ENCODE measurements at regions not wholly inside any gene's neighbourhood (a gene's known extent, or its start where the extent isn't known, plus 50 kb on each side); places are given as distances from the start of the nearest gene placed in this dataset.

- 93% methylated on average over 16 of the region's 16 CpGs for WGBS
- peaks cover 12% of the 10 kb centered on the region for H3K4me1 ChIP-seq (ENCODE audit: insufficient read depth, low read length)
- no peaks in the 10 kb centered on the region for H3K27me3 ChIP-seq (ENCODE audit: insufficient read depth, low read length)
- no peaks in the 10 kb centered on the region for H3K36me3 ChIP-seq (ENCODE audit: insufficient read depth, low read length)
- no peak overlapping the region for H3K9ac ChIP-seq (ENCODE audit: low read depth, low read length)
- H3K27ac ChIP-seq (ENCODE audit: low read depth, low read length): no peak overlapping the region
- H3K4me3 ChIP-seq (ENCODE audit: low read length): no peak overlapping the region
- no peaks in the 10 kb centered on the region for H3K9me3 ChIP-seq (ENCODE audit: insufficient read depth, low read depth, low read length)
These were observed 88.0 kb upstream of the F3 start for GRCh38 chr1:94629259-94630181.

- WGBS: 89% methylated on average over 6 of the region's 6 CpGs
- no peak overlapping the region for H3K9ac ChIP-seq (ENCODE audit: low read depth, low read length)
- no peak overlapping the region for H3K27ac ChIP-seq (ENCODE audit: low read depth, low read length)
- no peaks in the 10 kb centered on the region for H3K27me3 ChIP-seq (ENCODE audit: insufficient read depth, low read length)
- no peak overlapping the region for H3K4me3 ChIP-seq (ENCODE audit: low read length)
- no peaks in the 10 kb centered on the region for H3K36me3 ChIP-seq (ENCODE audit: insufficient read depth, low read length)
- H3K4me1 ChIP-seq (ENCODE audit: insufficient read depth, low read length): peaks cover 23% of the 10 kb centered on the region
- no peaks in the 10 kb centered on the region for H3K9me3 ChIP-seq (ENCODE audit: insufficient read depth, low read depth, low read length)
These were observed 86.9 kb upstream of the F3 start for GRCh38 chr1:94628499-94628843.

- WGBS: 92% methylated on average over 10 of the region's 10 CpGs
- H3K4me1 ChIP-seq (ENCODE audit: insufficient read depth, low read length): peaks cover 28% of the 10 kb centered on the region
- no peaks in the 10 kb centered on the region for H3K36me3 ChIP-seq (ENCODE audit: insufficient read depth, low read length)
- no peaks in the 10 kb centered on the region for H3K9me3 ChIP-seq (ENCODE audit: insufficient read depth, low read depth, low read length)
- H3K9ac ChIP-seq (ENCODE audit: low read depth, low read length): no peak overlapping the region
- H3K27me3 ChIP-seq (ENCODE audit: insufficient read depth, low read length): no peaks in the 10 kb centered on the region; the same call in 1 of the 2 replicates
- no peak overlapping the region for H3K27ac ChIP-seq (ENCODE audit: low read depth, low read length)
- no peak overlapping the region for H3K4me3 ChIP-seq (ENCODE audit: low read length)
These were observed 86.4 kb upstream of the F3 start for GRCh38 chr1:94627771-94628498.

GRCh38 chr1:94624203-94624602, 82.6 kb upstream of the F3 start:
- H3K27me3 ChIP-seq (ENCODE audit: insufficient read depth, low read length): no peaks in the 10 kb centered on the region; the same call in 1 of the 2 replicates
- no peaks in the 10 kb centered on the region for H3K36me3 ChIP-seq (ENCODE audit: insufficient read depth, low read length)
- H3K4me1 ChIP-seq (ENCODE audit: insufficient read depth, low read length): peaks cover 34% of the 10 kb centered on the region
- H3K4me3 ChIP-seq (ENCODE audit: low read length): no peak overlapping the region
- H3K9me3 ChIP-seq (ENCODE audit: insufficient read depth, low read depth, low read length): no peaks in the 10 kb centered on the region
- 83% methylated on average over 8 of the region's 8 CpGs for WGBS
- no peak overlapping the region for H3K9ac ChIP-seq (ENCODE audit: low read depth, low read length)
- peak overlapping the region; percentile 52; the same call in 1 of the 2 replicates for H3K27ac ChIP-seq (ENCODE audit: low read depth, low read length)

DNA sequence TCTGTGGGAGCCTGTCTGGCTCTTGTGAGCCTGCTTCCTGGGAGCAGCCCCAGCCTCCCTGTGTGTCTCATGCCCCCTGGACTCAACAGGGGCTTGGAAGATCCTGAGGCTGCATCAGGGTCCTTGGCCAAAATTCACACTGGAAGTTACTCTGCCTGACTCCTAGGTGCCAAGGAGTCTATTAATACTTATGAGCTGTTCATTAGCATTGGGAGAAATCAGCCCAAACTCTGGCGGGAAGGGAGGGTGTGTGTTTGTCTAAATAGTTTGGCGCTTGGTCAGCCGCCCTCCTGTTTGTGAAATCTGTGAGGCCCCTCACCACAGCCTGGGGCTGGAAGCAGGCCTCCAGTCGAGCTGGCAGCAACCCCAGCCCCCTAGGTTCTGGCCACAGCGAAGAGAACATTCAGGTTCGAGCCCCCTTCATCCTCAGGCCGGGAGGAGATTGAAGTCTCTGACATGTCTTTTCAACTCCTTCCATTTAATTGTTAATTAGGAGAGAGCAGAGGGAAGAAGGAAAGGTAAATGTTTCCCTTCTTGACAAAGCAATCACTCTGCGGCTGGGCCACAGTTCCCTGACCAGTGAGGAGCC, 82.1 kb upstream of the F3 start:
- H3K4me3 ChIP-seq (ENCODE audit: low read length): no peak overlapping the region
- no peaks in the 10 kb centered on the region; the same call in 1 of the 2 replicates for H3K27me3 ChIP-seq (ENCODE audit: insufficient read depth, low read length)
- H3K36me3 ChIP-seq (ENCODE audit: insufficient read depth, low read length): no peaks in the 10 kb centered on the region
- 19% methylated on average over 8 of the region's 8 CpGs for WGBS
- H3K4me1 ChIP-seq (ENCODE audit: insufficient read depth, low read length): peaks cover 34% of the 10 kb centered on the region
- H3K9ac ChIP-seq (ENCODE audit: low read depth, low read length): peak overlapping the region; percentile 19
- no peaks in the 10 kb centered on the region for H3K9me3 ChIP-seq (ENCODE audit: insufficient read depth, low read depth, low read length)
- H3K27ac ChIP-seq (ENCODE audit: low read depth, low read length): peak overlapping the region; percentile 52

DNA sequence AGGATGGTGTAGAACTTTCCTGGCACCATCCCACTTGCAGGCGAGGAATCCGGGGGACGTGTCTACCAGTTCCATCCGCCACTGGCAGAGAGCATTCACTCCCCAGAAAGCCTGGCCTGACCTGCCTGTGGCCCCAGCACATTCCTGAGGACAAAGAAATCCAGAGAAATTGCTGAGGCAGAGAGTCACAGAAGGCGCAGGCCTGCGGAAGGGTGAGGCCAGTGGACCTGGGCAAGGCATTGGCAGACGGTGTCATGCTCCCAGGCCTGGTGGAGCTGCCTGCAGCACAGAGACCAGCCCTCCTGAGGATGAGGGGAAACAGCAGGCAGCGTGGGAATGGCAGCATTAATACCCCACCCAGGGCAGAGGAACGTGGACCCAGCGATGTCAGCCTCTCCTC, 81.2 kb upstream of the F3 start:
- 82% methylated on average over 10 of the region's 10 CpGs for WGBS
- no peak overlapping the region for H3K9ac ChIP-seq (ENCODE audit: low read depth, low read length)
- no peak overlapping the region for H3K27ac ChIP-seq (ENCODE audit: low read depth, low read length)
- peaks cover 2% of the 10 kb centered on the region; the same call in 1 of the 2 replicates for H3K9me3 ChIP-seq (ENCODE audit: insufficient read depth, low read depth, low read length)
- H3K4me1 ChIP-seq (ENCODE audit: insufficient read depth, low read length): peaks cover 34% of the 10 kb centered on the region
- no peak overlapping the region for H3K4me3 ChIP-seq (ENCODE audit: low read length)
- no peaks in the 10 kb centered on the region for H3K36me3 ChIP-seq (ENCODE audit: insufficient read depth, low read length)
- no peaks in the 10 kb centered on the region; the same call in 1 of the 2 replicates for H3K27me3 ChIP-seq (ENCODE audit: insufficient read depth, low read length)

- Histone ChIP-seq H3K27ac (ENCODE audit: low read depth, low read length) (no peak overlapping the region), H3K36me3 (ENCODE audit: insufficient read depth, low read length) (no peaks in the 10 kb centered on the region), H3K9me3 (ENCODE audit: insufficient read depth, low read depth, low read length) (peaks cover 2% of the 10 kb centered on the region; the same call in 1 of the 2 replicates), H3K4me3 (ENCODE audit: low read length) (no peak overlapping the region), H3K27me3 (ENCODE audit: insufficient read depth, low read length) (no peaks in the 10 kb centered on the region; the same call in 1 of the 2 replicates), H3K9ac (ENCODE audit: low read depth, low read length) (no peak overlapping the region), H3K4me1 (ENCODE audit: insufficient read depth, low read length) (peaks cover 38% of the 10 kb centered on the region)
These were observed 80.2 kb upstream of the F3 start for GRCh38 chr1:94621802-94622201.

- no peak overlapping the region for H3K4me3 ChIP-seq (ENCODE audit: low read length)
- H3K27me3 ChIP-seq (ENCODE audit: insufficient read depth, low read length): no peaks in the 10 kb centered on the region; the same call in 1 of the 2 replicates
- peaks cover 2% of the 10 kb centered on the region; the same call in 1 of the 2 replicates for H3K9me3 ChIP-seq (ENCODE audit: insufficient read depth, low read depth, low read length)
- WGBS: 78% methylated on average over 3 of the region's 3 CpGs
- no peak overlapping the region for H3K27ac ChIP-seq (ENCODE audit: low read depth, low read length)
- H3K4me1 ChIP-seq (ENCODE audit: insufficient read depth, low read length): peaks cover 42% of the 10 kb centered on the region
- no peaks in the 10 kb centered on the region for H3K36me3 ChIP-seq (ENCODE audit: insufficient read depth, low read length)
- no peak overlapping the region for H3K9ac ChIP-seq (ENCODE audit: low read depth, low read length)
These were observed 79.8 kb upstream of the F3 start for GRCh38 chr1:94621395-94621794.

- peaks cover 43% of the 10 kb centered on the region for H3K4me1 ChIP-seq (ENCODE audit: insufficient read depth, low read length)
- peaks cover 2% of the 10 kb centered on the region; the same call in 1 of the 2 replicates for H3K9me3 ChIP-seq (ENCODE audit: insufficient read depth, low read depth, low read length)
- no peak overlapping the region for H3K9ac ChIP-seq (ENCODE audit: low read depth, low read length)
- no peaks in the 10 kb centered on the region; the same call in 1 of the 2 replicates for H3K27me3 ChIP-seq (ENCODE audit: insufficient read depth, low read length)
- H3K27ac ChIP-seq (ENCODE audit: low read depth, low read length): no peak overlapping the region
- H3K36me3 ChIP-seq (ENCODE audit: insufficient read depth, low read length): no peaks in the 10 kb centered on the region
- 95% methylated on average over 10 of the region's 10 CpGs for WGBS
- no peak overlapping the region for H3K4me3 ChIP-seq (ENCODE audit: low read length)
These were observed 78.9 kb upstream of the F3 start for GRCh38 chr1:94620345-94621031.

DNA sequence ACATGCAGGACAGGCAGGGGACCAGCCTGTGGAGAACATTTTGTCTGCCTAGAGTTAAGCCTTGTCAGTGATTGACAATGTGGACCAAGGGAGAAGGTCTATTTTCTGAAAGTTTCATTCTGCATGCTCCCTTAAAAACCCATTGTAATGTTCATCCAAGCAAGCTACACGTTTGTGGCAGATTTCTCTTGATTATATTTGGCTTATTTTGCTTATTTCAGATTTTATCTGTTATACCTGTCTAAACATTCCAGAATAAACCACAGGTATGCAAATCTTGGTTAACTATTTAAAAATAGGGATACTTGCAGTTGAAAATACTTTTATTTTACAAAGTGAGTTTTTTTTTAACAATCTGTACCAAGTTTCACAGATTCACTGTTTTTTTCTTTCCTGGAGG, 78.2 kb upstream of the F3 start:
- Histone ChIP-seq H3K4me3 (ENCODE audit: low read length) (no peak overlapping the region), H3K27me3 (ENCODE audit: insufficient read depth, low read length) (no peaks in the 10 kb centered on the region; the same call in 1 of the 2 replicates), H3K36me3 (ENCODE audit: insufficient read depth, low read length) (no peaks in the 10 kb centered on the region), H3K27ac (ENCODE audit: low read depth, low read length) (no peak overlapping the region), H3K4me1 (ENCODE audit: insufficient read depth, low read length) (peaks cover 36% of the 10 kb centered on the region), H3K9ac (ENCODE audit: low read depth, low read length) (no peak overlapping the region), H3K9me3 (ENCODE audit: insufficient read depth, low read depth, low read length) (peaks cover 2% of the 10 kb centered on the region; the same call in 1 of the 2 replicates)
- no CpG with 5 or more reads among the region's 1 CpG for WGBS
